ENCODE measurements at regions not wholly inside any gene's neighbourhood (a gene's known extent, or its start where the extent isn't known, plus 50 kb on each side); places are given as distances from the start of the nearest gene placed in this dataset.

GRCh38 chr15:66838202-66838601 is 136.2 kb downstream of the SMAD6 start:
- TF ChIP-seq, protein P1, sequence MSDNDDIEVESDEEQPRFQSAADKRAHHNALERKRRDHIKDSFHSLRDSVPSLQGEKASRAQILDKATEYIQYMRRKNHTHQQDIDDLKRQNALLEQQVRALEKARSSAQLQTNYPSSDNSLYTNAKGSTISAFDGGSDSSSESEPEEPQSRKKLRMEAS (IDR thresholded peaks at IDR 0.05): no peak
- TF ChIP-seq POLR2A (IDR thresholded peaks at IDR 0.05; ENCODE audit: control extremely low read depth in 1 of 2, low read depth in 2 of 2, low read length in 2 of 2) (no peak), SP1 (IDR thresholded peaks at IDR 0.05; ENCODE audit: low read depth, low read length) (no peak), EGR1 (IDR thresholded peaks at IDR 0.05; ENCODE audit: borderline replicate concordance, low read depth, low read length) (no peak), SIN3A (conservative IDR thresholded peaks at IDR 0.05 in 1 of 2, IDR thresholded peaks at IDR 0.05 in 1 of 2; ENCODE audit: low read depth in 1 of 2, low read length in 2 of 2) (no peak), JUND (IDR thresholded peaks at IDR 0.05; ENCODE audit: low read length) (no peak), JUN (IDR thresholded peaks at IDR 0.05; ENCODE audit: low read depth, low read length) (no peak), BCL11A (IDR thresholded peaks at IDR 0.05; ENCODE audit: low read depth in 2 of 2, low read length in 2 of 2) (no peak), POLR2AphosphoS5 (IDR thresholded peaks at IDR 0.05; ENCODE audit: low read depth, low read length) (no peak), KDM1A (IDR thresholded peaks at IDR 0.05; ENCODE audit: borderline replicate concordance, low read length) (no peak), YY1 (IDR thresholded peaks at IDR 0.05; ENCODE audit: low read depth, low read length) (no peak), EZH2 (IDR thresholded peaks at IDR 0.05; ENCODE audit: low read depth, low read length, severe bottlenecking) (no peak)
- TF ChIP-seq, protein P2, sequence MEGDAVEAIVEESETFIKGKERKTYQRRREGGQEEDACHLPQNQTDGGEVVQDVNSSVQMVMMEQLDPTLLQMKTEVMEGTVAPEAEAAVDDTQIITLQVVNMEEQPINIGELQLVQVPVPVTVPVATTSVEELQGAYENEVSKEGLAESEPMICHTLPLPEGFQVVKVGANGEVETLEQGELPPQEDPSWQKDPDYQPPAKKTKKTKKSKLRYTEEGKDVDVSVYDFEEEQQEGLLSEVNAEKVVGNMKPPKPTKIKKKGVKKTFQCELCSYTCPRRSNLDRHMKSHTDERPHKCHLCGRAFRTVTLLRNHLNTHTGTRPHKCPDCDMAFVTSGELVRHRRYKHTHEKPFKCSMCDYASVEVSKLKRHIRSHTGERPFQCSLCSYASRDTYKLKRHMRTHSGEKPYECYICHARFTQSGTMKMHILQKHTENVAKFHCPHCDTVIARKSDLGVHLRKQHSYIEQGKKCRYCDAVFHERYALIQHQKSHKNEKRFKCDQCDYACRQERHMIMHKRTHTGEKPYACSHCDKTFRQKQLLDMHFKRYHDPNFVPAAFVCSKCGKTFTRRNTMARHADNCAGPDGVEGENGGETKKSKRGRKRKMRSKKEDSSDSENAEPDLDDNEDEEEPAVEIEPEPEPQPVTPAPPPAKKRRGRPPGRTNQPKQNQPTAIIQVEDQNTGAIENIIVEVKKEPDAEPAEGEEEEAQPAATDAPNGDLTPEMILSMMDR (IDR thresholded peaks at IDR 0.05; ENCODE audit: control extremely low read depth in 1 of 3, insufficient read depth in 1 of 3, low read depth in 1 of 3, low read length in 3 of 3): no peak
- TF ChIP-seq, protein P3, sequence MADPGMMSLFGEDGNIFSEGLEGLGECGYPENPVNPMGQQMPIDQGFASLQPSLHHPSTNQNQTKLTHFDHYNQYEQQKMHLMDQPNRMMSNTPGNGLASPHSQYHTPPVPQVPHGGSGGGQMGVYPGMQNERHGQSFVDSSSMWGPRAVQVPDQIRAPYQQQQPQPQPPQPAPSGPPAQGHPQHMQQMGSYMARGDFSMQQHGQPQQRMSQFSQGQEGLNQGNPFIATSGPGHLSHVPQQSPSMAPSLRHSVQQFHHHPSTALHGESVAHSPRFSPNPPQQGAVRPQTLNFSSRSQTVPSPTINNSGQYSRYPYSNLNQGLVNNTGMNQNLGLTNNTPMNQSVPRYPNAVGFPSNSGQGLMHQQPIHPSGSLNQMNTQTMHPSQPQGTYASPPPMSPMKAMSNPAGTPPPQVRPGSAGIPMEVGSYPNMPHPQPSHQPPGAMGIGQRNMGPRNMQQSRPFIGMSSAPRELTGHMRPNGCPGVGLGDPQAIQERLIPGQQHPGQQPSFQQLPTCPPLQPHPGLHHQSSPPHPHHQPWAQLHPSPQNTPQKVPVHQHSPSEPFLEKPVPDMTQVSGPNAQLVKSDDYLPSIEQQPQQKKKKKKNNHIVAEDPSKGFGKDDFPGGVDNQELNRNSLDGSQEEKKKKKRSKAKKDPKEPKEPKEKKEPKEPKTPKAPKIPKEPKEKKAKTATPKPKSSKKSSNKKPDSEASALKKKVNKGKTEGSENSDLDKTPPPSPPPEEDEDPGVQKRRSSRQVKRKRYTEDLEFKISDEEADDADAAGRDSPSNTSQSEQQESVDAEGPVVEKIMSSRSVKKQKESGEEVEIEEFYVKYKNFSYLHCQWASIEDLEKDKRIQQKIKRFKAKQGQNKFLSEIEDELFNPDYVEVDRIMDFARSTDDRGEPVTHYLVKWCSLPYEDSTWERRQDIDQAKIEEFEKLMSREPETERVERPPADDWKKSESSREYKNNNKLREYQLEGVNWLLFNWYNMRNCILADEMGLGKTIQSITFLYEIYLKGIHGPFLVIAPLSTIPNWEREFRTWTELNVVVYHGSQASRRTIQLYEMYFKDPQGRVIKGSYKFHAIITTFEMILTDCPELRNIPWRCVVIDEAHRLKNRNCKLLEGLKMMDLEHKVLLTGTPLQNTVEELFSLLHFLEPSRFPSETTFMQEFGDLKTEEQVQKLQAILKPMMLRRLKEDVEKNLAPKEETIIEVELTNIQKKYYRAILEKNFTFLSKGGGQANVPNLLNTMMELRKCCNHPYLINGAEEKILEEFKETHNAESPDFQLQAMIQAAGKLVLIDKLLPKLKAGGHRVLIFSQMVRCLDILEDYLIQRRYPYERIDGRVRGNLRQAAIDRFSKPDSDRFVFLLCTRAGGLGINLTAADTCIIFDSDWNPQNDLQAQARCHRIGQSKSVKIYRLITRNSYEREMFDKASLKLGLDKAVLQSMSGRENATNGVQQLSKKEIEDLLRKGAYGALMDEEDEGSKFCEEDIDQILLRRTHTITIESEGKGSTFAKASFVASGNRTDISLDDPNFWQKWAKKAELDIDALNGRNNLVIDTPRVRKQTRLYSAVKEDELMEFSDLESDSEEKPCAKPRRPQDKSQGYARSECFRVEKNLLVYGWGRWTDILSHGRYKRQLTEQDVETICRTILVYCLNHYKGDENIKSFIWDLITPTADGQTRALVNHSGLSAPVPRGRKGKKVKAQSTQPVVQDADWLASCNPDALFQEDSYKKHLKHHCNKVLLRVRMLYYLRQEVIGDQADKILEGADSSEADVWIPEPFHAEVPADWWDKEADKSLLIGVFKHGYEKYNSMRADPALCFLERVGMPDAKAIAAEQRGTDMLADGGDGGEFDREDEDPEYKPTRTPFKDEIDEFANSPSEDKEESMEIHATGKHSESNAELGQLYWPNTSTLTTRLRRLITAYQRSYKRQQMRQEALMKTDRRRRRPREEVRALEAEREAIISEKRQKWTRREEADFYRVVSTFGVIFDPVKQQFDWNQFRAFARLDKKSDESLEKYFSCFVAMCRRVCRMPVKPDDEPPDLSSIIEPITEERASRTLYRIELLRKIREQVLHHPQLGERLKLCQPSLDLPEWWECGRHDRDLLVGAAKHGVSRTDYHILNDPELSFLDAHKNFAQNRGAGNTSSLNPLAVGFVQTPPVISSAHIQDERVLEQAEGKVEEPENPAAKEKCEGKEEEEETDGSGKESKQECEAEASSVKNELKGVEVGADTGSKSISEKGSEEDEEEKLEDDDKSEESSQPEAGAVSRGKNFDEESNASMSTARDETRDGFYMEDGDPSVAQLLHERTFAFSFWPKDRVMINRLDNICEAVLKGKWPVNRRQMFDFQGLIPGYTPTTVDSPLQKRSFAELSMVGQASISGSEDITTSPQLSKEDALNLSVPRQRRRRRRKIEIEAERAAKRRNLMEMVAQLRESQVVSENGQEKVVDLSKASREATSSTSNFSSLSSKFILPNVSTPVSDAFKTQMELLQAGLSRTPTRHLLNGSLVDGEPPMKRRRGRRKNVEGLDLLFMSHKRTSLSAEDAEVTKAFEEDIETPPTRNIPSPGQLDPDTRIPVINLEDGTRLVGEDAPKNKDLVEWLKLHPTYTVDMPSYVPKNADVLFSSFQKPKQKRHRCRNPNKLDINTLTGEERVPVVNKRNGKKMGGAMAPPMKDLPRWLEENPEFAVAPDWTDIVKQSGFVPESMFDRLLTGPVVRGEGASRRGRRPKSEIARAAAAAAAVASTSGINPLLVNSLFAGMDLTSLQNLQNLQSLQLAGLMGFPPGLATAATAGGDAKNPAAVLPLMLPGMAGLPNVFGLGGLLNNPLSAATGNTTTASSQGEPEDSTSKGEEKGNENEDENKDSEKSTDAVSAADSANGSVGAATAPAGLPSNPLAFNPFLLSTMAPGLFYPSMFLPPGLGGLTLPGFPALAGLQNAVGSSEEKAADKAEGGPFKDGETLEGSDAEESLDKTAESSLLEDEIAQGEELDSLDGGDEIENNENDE (IDR thresholded peaks at IDR 0.05; ENCODE audit: insufficient replicate concordance, low read length): no peak
